SK-N-MC (cell line): ENCODE measurements at regions not wholly inside any gene's neighbourhood (a gene's known extent, or its start where the extent isn't known, plus 50 kb on each side); places are given as distances from the start of the nearest gene placed in this dataset.

ENCODE experiments used
- EZH2 ChIP-seq: fragments of 200-600 bp; sonication (generic); IDR thresholded peaks from one replicate; pipeline ENCODE4 v1.6.1; 2017; ENCODE audit warnings: antibody characterized with exemption
- FOXP2 ChIP-seq: optimal IDR thresholded peaks from 2 replicates; pipeline ENCODE3; 2011; ENCODE audit warnings: mild to moderate bottlenecking, moderate library complexity; ENCODE audit not compliant: insufficient read depth; ENCODE audit errors: extremely low read length, control extremely low read depth
- POLR2AphosphoS5 ChIP-seq: IDR thresholded peaks from 2 replicates; pipeline ENCODE4 v1.6.1; 2012; ENCODE audit warnings: mild to moderate bottlenecking, low read depth, low read length, borderline replicate concordance

- no peak for TF ChIP-seq EZH2
- TF ChIP-seq FOXP2: no peak
- no peak for TF ChIP-seq POLR2AphosphoS5
These were observed 556.8 kb downstream of the PTPRU start for GRCh38 chr1:29793101-29793546.
